ENCODE measurements at regions not wholly inside any gene's neighbourhood (a gene's known extent, or its start where the extent isn't known, plus 50 kb on each side); places are given as distances from the start of the nearest gene placed in this dataset.

DNA sequence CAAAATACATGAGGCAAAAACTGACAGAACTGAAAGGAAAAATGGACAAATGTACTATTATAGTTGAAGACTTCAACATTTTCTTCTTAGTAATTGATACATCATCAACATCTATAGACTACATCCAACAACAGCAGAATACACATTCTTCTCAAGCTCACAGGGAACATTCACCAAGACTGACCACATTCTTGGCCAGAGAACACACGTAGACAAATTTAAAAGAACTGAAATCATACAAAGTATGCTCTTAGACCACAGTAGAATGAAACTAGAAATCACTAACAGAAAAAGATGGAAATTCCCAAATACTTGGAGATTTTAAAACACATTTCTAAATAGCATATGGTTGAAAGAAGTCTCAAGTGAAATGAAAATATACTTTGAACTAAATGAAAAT lies 55.1 kb upstream of the NSMCE3 start:
- TF ChIP-seq EP300 (IDR thresholded peaks at IDR 0.05), result no peak
- TF ChIP-seq, protein P1, sequence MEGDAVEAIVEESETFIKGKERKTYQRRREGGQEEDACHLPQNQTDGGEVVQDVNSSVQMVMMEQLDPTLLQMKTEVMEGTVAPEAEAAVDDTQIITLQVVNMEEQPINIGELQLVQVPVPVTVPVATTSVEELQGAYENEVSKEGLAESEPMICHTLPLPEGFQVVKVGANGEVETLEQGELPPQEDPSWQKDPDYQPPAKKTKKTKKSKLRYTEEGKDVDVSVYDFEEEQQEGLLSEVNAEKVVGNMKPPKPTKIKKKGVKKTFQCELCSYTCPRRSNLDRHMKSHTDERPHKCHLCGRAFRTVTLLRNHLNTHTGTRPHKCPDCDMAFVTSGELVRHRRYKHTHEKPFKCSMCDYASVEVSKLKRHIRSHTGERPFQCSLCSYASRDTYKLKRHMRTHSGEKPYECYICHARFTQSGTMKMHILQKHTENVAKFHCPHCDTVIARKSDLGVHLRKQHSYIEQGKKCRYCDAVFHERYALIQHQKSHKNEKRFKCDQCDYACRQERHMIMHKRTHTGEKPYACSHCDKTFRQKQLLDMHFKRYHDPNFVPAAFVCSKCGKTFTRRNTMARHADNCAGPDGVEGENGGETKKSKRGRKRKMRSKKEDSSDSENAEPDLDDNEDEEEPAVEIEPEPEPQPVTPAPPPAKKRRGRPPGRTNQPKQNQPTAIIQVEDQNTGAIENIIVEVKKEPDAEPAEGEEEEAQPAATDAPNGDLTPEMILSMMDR (IDR thresholded peaks at IDR 0.05), result no peak

Data from upper lobe of left lung (tissue), 4 donors.